ENCODE measurements at regions not wholly inside any gene's neighbourhood (a gene's known extent, or its start where the extent isn't known, plus 50 kb on each side); places are given as distances from the start of the nearest gene placed in this dataset.

DNA sequence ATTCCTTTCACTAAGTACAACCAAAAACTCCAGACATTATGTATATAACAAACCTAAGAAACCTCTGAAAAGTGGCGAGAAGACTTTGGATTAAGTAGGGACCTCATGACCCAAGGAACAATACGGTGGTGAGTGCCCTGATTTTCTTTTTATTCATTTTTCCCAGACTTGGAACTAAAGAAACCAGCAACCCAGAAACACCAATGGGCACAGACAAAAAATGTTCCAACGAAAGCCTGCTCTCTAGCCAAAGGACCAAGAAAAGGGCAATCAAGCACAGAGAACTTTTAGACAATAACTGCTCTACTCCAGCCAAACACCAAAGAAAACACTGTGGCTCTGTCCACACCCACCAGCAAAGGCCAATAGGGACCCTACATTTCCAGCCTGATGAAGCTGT is 66.2 kb upstream of the SSBP2 start:
- no peak overlapping the region for H2AFZ ChIP-seq (ENCODE audit: insufficient read depth, low read depth, low read length, poor library complexity, severe bottlenecking)
- H3K79me2 ChIP-seq (ENCODE audit: control insufficient read depth, insufficient read depth, low read length) = no peaks in the 10 kb centered on the region
- no peaks in the 10 kb centered on the region for H3K36me3 ChIP-seq (replicated peaks in 1 of 2; ENCODE audit: control extremely low read depth in 1 of 2, control insufficient read depth in 1 of 2, extremely low read depth in 1 of 2, insufficient read depth in 2 of 2, low read length in 1 of 2)
- H3K4me1 ChIP-seq (ENCODE audit: control insufficient read depth in 2 of 2, insufficient read depth in 2 of 2, low read length in 2 of 2) = no peaks in the 10 kb centered on the region
- no peaks in the 10 kb centered on the region for H3K27me3 ChIP-seq (replicated peaks in 1 of 4; ENCODE audit: control extremely low read depth in 1 of 4, control insufficient read depth in 3 of 4, insufficient read depth in 4 of 4, low read length in 3 of 4)
- H3K4me3 ChIP-seq (ENCODE audit: control extremely low read depth in 1 of 5, extremely low read depth in 1 of 5, insufficient read depth in 1 of 5, low read depth in 2 of 5, low read length in 4 of 5) = no peak overlapping the region
- H3K4me2 ChIP-seq (replicated peaks; ENCODE audit: low read depth, low read length, poor library complexity, severe bottlenecking) = no peak overlapping the region
- WGBS (ENCODE audit: insufficient coverage) = 100% methylated on average over 2 of the region's 3 CpGs
- H3K9ac ChIP-seq (ENCODE audit: low read length) = no peak overlapping the region
- no peaks in the 10 kb centered on the region for H4K20me1 ChIP-seq (ENCODE audit: control insufficient read depth, insufficient read depth, low read length, poor library complexity, severe bottlenecking)
- ATAC-seq (ENCODE audit: low read depth) (no peak), DNase-seq (no peak)
- H3K4me3 Mint-ChIP-seq = no peak overlapping the region
- no peaks in the 10 kb centered on the region for H3K9me3 ChIP-seq (ENCODE audit: control extremely low read depth in 1 of 3, control insufficient read depth in 2 of 3, insufficient read depth in 1 of 3, low read length in 2 of 3)
- no peaks in the 10 kb centered on the region for H3K4me1 Mint-ChIP-seq
- H3K27me3 Mint-ChIP-seq = peaks cover 3% of the 10 kb centered on the region
- no peak overlapping the region for H3K27ac ChIP-seq (ENCODE audit: low read length in 2 of 2)
- TF ChIP-seq EZH2 (IDR thresholded peaks at IDR 0.05; ENCODE audit: borderline replicate concordance, insufficient read depth, low read depth, low read length, poor library complexity, severe bottlenecking) = no peak
- TF ChIP-seq, protein P1, sequence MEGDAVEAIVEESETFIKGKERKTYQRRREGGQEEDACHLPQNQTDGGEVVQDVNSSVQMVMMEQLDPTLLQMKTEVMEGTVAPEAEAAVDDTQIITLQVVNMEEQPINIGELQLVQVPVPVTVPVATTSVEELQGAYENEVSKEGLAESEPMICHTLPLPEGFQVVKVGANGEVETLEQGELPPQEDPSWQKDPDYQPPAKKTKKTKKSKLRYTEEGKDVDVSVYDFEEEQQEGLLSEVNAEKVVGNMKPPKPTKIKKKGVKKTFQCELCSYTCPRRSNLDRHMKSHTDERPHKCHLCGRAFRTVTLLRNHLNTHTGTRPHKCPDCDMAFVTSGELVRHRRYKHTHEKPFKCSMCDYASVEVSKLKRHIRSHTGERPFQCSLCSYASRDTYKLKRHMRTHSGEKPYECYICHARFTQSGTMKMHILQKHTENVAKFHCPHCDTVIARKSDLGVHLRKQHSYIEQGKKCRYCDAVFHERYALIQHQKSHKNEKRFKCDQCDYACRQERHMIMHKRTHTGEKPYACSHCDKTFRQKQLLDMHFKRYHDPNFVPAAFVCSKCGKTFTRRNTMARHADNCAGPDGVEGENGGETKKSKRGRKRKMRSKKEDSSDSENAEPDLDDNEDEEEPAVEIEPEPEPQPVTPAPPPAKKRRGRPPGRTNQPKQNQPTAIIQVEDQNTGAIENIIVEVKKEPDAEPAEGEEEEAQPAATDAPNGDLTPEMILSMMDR (IDR thresholded peaks at IDR 0.05) = no peak
- H3K27ac Mint-ChIP-seq = no peak overlapping the region
- H3K9me3 Mint-ChIP-seq (ENCODE audit: insufficient read depth) = no peaks in the 10 kb centered on the region
- POLR2A ChIA-PET = no interaction called here
- intact Hi-C loops (cut with micrococcal nuclease) = no loop called here
- CTCF ChIA-PET = no interaction called here

DNA sequence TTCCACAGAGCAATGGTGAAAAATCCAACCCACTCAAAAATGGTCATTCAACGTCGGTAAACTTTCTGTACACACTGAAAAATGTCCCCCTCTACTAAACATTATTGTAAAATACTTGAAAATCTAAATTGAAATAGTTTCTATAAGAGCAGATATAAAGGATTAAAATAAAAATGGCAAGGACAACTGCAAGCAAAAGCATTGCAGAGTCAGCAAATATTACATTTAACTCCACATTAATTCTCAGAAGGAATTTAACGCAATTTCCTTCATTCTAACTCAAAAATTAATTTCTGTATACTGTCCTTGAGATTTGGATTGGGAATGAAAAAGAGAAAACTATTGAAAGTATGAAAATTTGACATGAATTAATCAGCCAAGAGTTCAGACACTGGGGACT is 64.4 kb upstream of the SSBP2 start:
- Histone ChIP-seq H3K79me2 (ENCODE audit: control insufficient read depth, insufficient read depth, low read length) (no peaks in the 10 kb centered on the region), H3K9ac (ENCODE audit: low read length) (no peak overlapping the region), H3K4me1 (ENCODE audit: control insufficient read depth in 2 of 2, insufficient read depth in 2 of 2, low read length in 2 of 2) (no peaks in the 10 kb centered on the region), H3K27me3 (replicated peaks in 1 of 4; ENCODE audit: control extremely low read depth in 1 of 4, control insufficient read depth in 3 of 4, insufficient read depth in 4 of 4, low read length in 3 of 4) (no peaks in the 10 kb centered on the region), H4K20me1 (ENCODE audit: control insufficient read depth, insufficient read depth, low read length, poor library complexity, severe bottlenecking) (no peaks in the 10 kb centered on the region), H3K4me2 (replicated peaks; ENCODE audit: low read depth, low read length, poor library complexity, severe bottlenecking) (no peak overlapping the region), H2AFZ (ENCODE audit: insufficient read depth, low read depth, low read length, poor library complexity, severe bottlenecking) (no peak overlapping the region), H3K4me3 (ENCODE audit: control extremely low read depth in 1 of 5, extremely low read depth in 1 of 5, insufficient read depth in 1 of 5, low read depth in 2 of 5, low read length in 4 of 5) (no peak overlapping the region), H3K9me3 (ENCODE audit: control extremely low read depth in 1 of 3, control insufficient read depth in 2 of 3, insufficient read depth in 1 of 3, low read length in 2 of 3) (no peaks in the 10 kb centered on the region), H3K27ac (ENCODE audit: low read length in 2 of 2) (no peak overlapping the region), H3K36me3 (replicated peaks in 1 of 2; ENCODE audit: control extremely low read depth in 1 of 2, control insufficient read depth in 1 of 2, extremely low read depth in 1 of 2, insufficient read depth in 2 of 2, low read length in 1 of 2) (no peaks in the 10 kb centered on the region)
- no peaks in the 10 kb centered on the region for H3K9me3 Mint-ChIP-seq (ENCODE audit: insufficient read depth)
- H3K4me3 Mint-ChIP-seq = no peak overlapping the region
- peaks cover 9% of the 10 kb centered on the region for H3K27me3 Mint-ChIP-seq
- WGBS (ENCODE audit: insufficient coverage) = no CpG with 5 or more reads among the region's 3 CpGs
- intact Hi-C loops (cut with micrococcal nuclease) = no loop called here
- DNase-seq (no peak), ATAC-seq (ENCODE audit: low read depth) (no peak)
- TF ChIP-seq, protein P1 (IDR thresholded peaks at IDR 0.05) = no peak
- ChIA-PET CTCF (no interaction called here), POLR2A (no interaction called here)
- H3K27ac Mint-ChIP-seq = no peak overlapping the region
- H3K4me1 Mint-ChIP-seq = no peaks in the 10 kb centered on the region

Measured in B cell (primary cell).